ENCODE measurements at regions not wholly inside any gene's neighbourhood (a gene's known extent, or its start where the extent isn't known, plus 50 kb on each side); places are given as distances from the start of the nearest gene placed in this dataset.
"Not testable (repeated sequence)": the region's sequence is repeated elsewhere in the genome, so short reads cannot be mapped to it uniquely, and the experiment has no call there.

GRCh38 chr5:42064821-42065220, 139.7 kb downstream of the FBXO4 start:
- no peak overlapping the region for H3K4me3 ChIP-seq (ENCODE audit: low read depth, low read length)
- TF ChIP-seq CTCF (IDR thresholded peaks at IDR 0.05; ENCODE audit: insufficient read depth, low read depth, low read length, missing control alignments) = no peak
- DNase-seq (ENCODE audit: low read depth) = no peak

GRCh38 chr5:42066131-42066530, 141.1 kb downstream of the FBXO4 start:
- no peak for TF ChIP-seq CTCF (IDR thresholded peaks at IDR 0.05; ENCODE audit: insufficient read depth, low read depth, low read length, missing control alignments)
- DNase-seq (ENCODE audit: low read depth) = no peak
- H3K4me3 ChIP-seq (ENCODE audit: low read depth, low read length) = no peak overlapping the region

- no peak for DNase-seq (ENCODE audit: low read depth)
- H3K4me3 ChIP-seq (ENCODE audit: low read depth, low read length) = no peak overlapping the region
- no peak for TF ChIP-seq CTCF (IDR thresholded peaks at IDR 0.05; ENCODE audit: insufficient read depth, low read depth, low read length, missing control alignments)
These were observed 149.3 kb downstream of the FBXO4 start for GRCh38 chr5:42074353-42074752.

GRCh38 chr5:42089705-42090104, 164.6 kb downstream of the FBXO4 start:
- H3K4me3 ChIP-seq (ENCODE audit: low read depth, low read length) = no peak overlapping the region
- no peak for TF ChIP-seq CTCF (IDR thresholded peaks at IDR 0.05; ENCODE audit: insufficient read depth, low read depth, low read length, missing control alignments)
- DNase-seq (ENCODE audit: low read depth) = no peak

- no peak for TF ChIP-seq CTCF (IDR thresholded peaks at IDR 0.05; ENCODE audit: insufficient read depth, low read depth, low read length, missing control alignments)
- DNase-seq (ENCODE audit: low read depth) = no peak
These were observed 165.1 kb downstream of the FBXO4 start for GRCh38 chr5:42090162-42090561.

GRCh38 chr5:42099846-42100245, 174.8 kb downstream of the FBXO4 start:
- DNase-seq (ENCODE audit: low read depth); H3K4me3 ChIP-seq (ENCODE audit: low read depth, low read length): not testable (repeated sequence)

More at GRCh38 chr5:42090162-42090561, 165.1 kb downstream of the FBXO4 start:
- no peak overlapping the region for H3K4me3 ChIP-seq (ENCODE audit: low read depth, low read length)

- no peak for DNase-seq (ENCODE audit: low read depth)
- TF ChIP-seq CTCF (IDR thresholded peaks at IDR 0.05; ENCODE audit: insufficient read depth, low read depth, low read length, missing control alignments) = no peak
- no peak overlapping the region for H3K4me3 ChIP-seq (ENCODE audit: low read depth, low read length)
These were observed 183.4 kb downstream of the FBXO4 start for GRCh38 chr5:42108468-42108867.

Data from GM12865 (cell line).